Stimulated activated naive B cell treated with anti-CD40 and anti-IgM and Interleukin-4, amounts not matched to agents 10 μg/mL and 1 μg/mL and 100 μg/mL, for 72 hours (primary cell): ENCODE measurements at regions not wholly inside any gene's neighbourhood (a gene's known extent, or its start where the extent isn't known, plus 50 kb on each side); places are given as distances from the start of the nearest gene placed in this dataset.
"Not testable (repeated sequence)": the region's sequence is repeated elsewhere in the genome, so short reads cannot be mapped to it uniquely, and the experiment has no call there.

Experiments
- ATAC-seq, 2 donors: fragments of 150-1000 bp; cut with Tn5 transposase; replicated peaks; 2 replicates each; pipeline ENCODE4 v1.10.0; 2021; ENCODE audit warnings: moderate library complexity in 1 of 2
- DNase-seq: peaks from one replicate; pipeline ENCODE4 v3.0.0; 2021
- H3K27ac Mint-ChIP-seq: one replicate; pipeline ENCODE4 v1.8.0; 2022; ENCODE audit warnings: mild to moderate bottlenecking, mixed read lengths
- H3K27me3 Mint-ChIP-seq, 2 donors: one replicate each; pipeline ENCODE4 v1.8.0; 2022; ENCODE audit warnings: mixed read lengths in 2 of 2
- H3K36me3 Mint-ChIP-seq, 2 donors: one replicate each; pipeline ENCODE4 v1.8.0; 2022; ENCODE audit warnings: mixed read lengths in 2 of 2, mild to moderate bottlenecking in 1 of 2
- H3K4me1 Mint-ChIP-seq, 2 donors: one replicate each; pipeline ENCODE4 v1.8.0; 2022; ENCODE audit warnings: mixed read lengths in 2 of 2, mild to moderate bottlenecking in 1 of 2
- H3K4me3 Mint-ChIP-seq, 2 donors: one replicate each; pipeline ENCODE4 v1.8.0; 2022; ENCODE audit warnings: mild to moderate bottlenecking in 2 of 2, mixed read lengths in 2 of 2, moderate library complexity in 1 of 2
- H3K9me3 Mint-ChIP-seq, 2 donors: one replicate each; pipeline ENCODE4 v1.8.0; 2022; ENCODE audit warnings: mixed read lengths in 2 of 2, mild to moderate bottlenecking in 1 of 2

GRCh38 chr3:95810462-95810861, 1003.9 kb upstream of the EPHA6 start:
- Mint-ChIP-seq H3K4me3 (no peak overlapping the region), H3K36me3 (no peaks in the 10 kb centered on the region), H3K4me1 (no peaks in the 10 kb centered on the region), H3K9me3 (peaks cover 3 to 4% of the 10 kb centered on the region in 2 donors), H3K27me3 (no peaks in the 10 kb centered on the region), H3K27ac (no peak overlapping the region)
- ATAC-seq (no peak), DNase-seq (no peak)

GRCh38 chr3:95813244-95813643, 1001.1 kb upstream of the EPHA6 start:
- no peak for ATAC-seq
- H3K4me1 Mint-ChIP-seq = no peaks in the 10 kb centered on the region
- H3K27ac Mint-ChIP-seq = no peak overlapping the region
- H3K36me3 Mint-ChIP-seq = no peaks in the 10 kb centered on the region
- no peak overlapping the region for H3K4me3 Mint-ChIP-seq
- no peaks in the 10 kb centered on the region for H3K27me3 Mint-ChIP-seq
- H3K9me3 Mint-ChIP-seq = peaks cover 0 to 3% of the 10 kb centered on the region in 2 donors
- no peak for DNase-seq

- Mint-ChIP-seq H3K27ac (no peak overlapping the region), H3K27me3 (no peaks in the 10 kb centered on the region), H3K36me3 (no peaks in the 10 kb centered on the region), H3K9me3 (no peaks in the 10 kb centered on the region), H3K4me3 (no peak overlapping the region), H3K4me1 (no peaks in the 10 kb centered on the region)
- ATAC-seq (no peak), DNase-seq (no peak)
Observed at GRCh38 chr3:95815828-95816227, 998.6 kb upstream of the EPHA6 start.

- Mint-ChIP-seq H3K27ac (no peak overlapping the region), H3K9me3 (peaks cover 0 to 1% of the 10 kb centered on the region in 2 donors), H3K4me3 (no peak overlapping the region), H3K27me3 (no peaks in the 10 kb centered on the region), H3K36me3 (no peaks in the 10 kb centered on the region), H3K4me1 (no peaks in the 10 kb centered on the region)
- DNase-seq (no peak), ATAC-seq (no peak)
Observed at GRCh38 chr3:95826419-95826818, 988.0 kb upstream of the EPHA6 start.

- H3K9me3 Mint-ChIP-seq = peaks cover 8 to 9% of the 10 kb centered on the region in 2 donors
- DNase-seq (no peak), ATAC-seq (no peak)
- H3K27ac Mint-ChIP-seq = no peak overlapping the region
- H3K27me3 Mint-ChIP-seq = no peaks in the 10 kb centered on the region
- no peaks in the 10 kb centered on the region for H3K4me1 Mint-ChIP-seq
- H3K4me3 Mint-ChIP-seq = no peak overlapping the region
- H3K36me3 Mint-ChIP-seq = no peaks in the 10 kb centered on the region
Observed at GRCh38 chr3:95832146-95832545, 982.2 kb upstream of the EPHA6 start.

- H3K4me3 Mint-ChIP-seq, ATAC-seq, H3K4me1 Mint-ChIP-seq, DNase-seq, H3K27me3 Mint-ChIP-seq, H3K27ac Mint-ChIP-seq, H3K36me3 Mint-ChIP-seq: not testable (repeated sequence)
- peaks cover 11 to 12% of the 10 kb centered on the region in 2 donors for H3K9me3 Mint-ChIP-seq
Observed at GRCh38 chr3:95860628-95861027, 953.8 kb upstream of the EPHA6 start.

GRCh38 chr3:95883801-95884200, 930.6 kb upstream of the EPHA6 start:
- Mint-ChIP-seq H3K27me3 (no peaks in the 10 kb centered on the region), H3K9me3 (peaks cover 2 to 3% of the 10 kb centered on the region in 2 donors), H3K27ac (no peak overlapping the region), H3K36me3 (no peaks in the 10 kb centered on the region), H3K4me1 (no peaks in the 10 kb centered on the region), H3K4me3 (no peak overlapping the region)
- ATAC-seq (no peak), DNase-seq (no peak)

- H3K27me3 Mint-ChIP-seq = no peaks in the 10 kb centered on the region
- no peak overlapping the region for H3K27ac Mint-ChIP-seq
- H3K4me1 Mint-ChIP-seq = no peaks in the 10 kb centered on the region
- no peak for ATAC-seq
- no peaks in the 10 kb centered on the region for H3K36me3 Mint-ChIP-seq
- H3K4me3 Mint-ChIP-seq = no peak overlapping the region
- DNase-seq = no peak
- H3K9me3 Mint-ChIP-seq = peaks cover 2 to 3% of the 10 kb centered on the region in 2 donors
Observed at GRCh38 chr3:95886616-95887015, 927.8 kb upstream of the EPHA6 start.

- peaks cover under 1 to 2% of the 10 kb centered on the region in 2 donors for H3K9me3 Mint-ChIP-seq
- no peaks in the 10 kb centered on the region for H3K27me3 Mint-ChIP-seq
- H3K4me3 Mint-ChIP-seq = no peak overlapping the region
- H3K27ac Mint-ChIP-seq = no peak overlapping the region
- ATAC-seq (no peak), DNase-seq (no peak)
- no peaks in the 10 kb centered on the region for H3K4me1 Mint-ChIP-seq
- H3K36me3 Mint-ChIP-seq = no peaks in the 10 kb centered on the region
Observed at GRCh38 chr3:95887114-95887513, 927.3 kb upstream of the EPHA6 start.

GRCh38 chr3:95894820-95895219, 919.6 kb upstream of the EPHA6 start:
- no peak overlapping the region for H3K27ac Mint-ChIP-seq
- DNase-seq (no peak), ATAC-seq (no peak)
- H3K4me3 Mint-ChIP-seq = no peak overlapping the region
- H3K4me1 Mint-ChIP-seq = no peaks in the 10 kb centered on the region
- peaks cover 0 to 10% of the 10 kb centered on the region in 2 donors for H3K9me3 Mint-ChIP-seq
- H3K27me3 Mint-ChIP-seq = no peaks in the 10 kb centered on the region
- H3K36me3 Mint-ChIP-seq = no peaks in the 10 kb centered on the region

GRCh38 chr3:95899494-95899893, 914.9 kb upstream of the EPHA6 start:
- H3K4me1 Mint-ChIP-seq = no peaks in the 10 kb centered on the region
- H3K9me3 Mint-ChIP-seq = peaks cover 0 to 5% of the 10 kb centered on the region in 2 donors
- no peak overlapping the region for H3K27ac Mint-ChIP-seq
- ATAC-seq (no peak), DNase-seq (no peak)
- no peaks in the 10 kb centered on the region for H3K27me3 Mint-ChIP-seq
- no peaks in the 10 kb centered on the region for H3K36me3 Mint-ChIP-seq
- H3K4me3 Mint-ChIP-seq = no peak overlapping the region

GRCh38 chr3:95899911-95900310, 914.5 kb upstream of the EPHA6 start:
- H3K4me1 Mint-ChIP-seq = no peaks in the 10 kb centered on the region
- H3K9me3 Mint-ChIP-seq = peaks cover 0 to 4% of the 10 kb centered on the region in 2 donors

GRCh38 chr3:95901948-95902347, 912.4 kb upstream of the EPHA6 start:
- Mint-ChIP-seq H3K27me3 (no peaks in the 10 kb centered on the region), H3K36me3 (no peaks in the 10 kb centered on the region), H3K27ac (no peak overlapping the region), H3K4me3 (no peak overlapping the region), H3K9me3 (no peaks in the 10 kb centered on the region), H3K4me1 (no peaks in the 10 kb centered on the region)
- no peak for ATAC-seq
- no peak for DNase-seq

More at GRCh38 chr3:95899911-95900310, 914.5 kb upstream of the EPHA6 start:
- ATAC-seq = no peak
- DNase-seq = no peak
- Mint-ChIP-seq H3K27me3 (no peaks in the 10 kb centered on the region), H3K36me3 (no peaks in the 10 kb centered on the region), H3K4me3 (no peak overlapping the region), H3K27ac (no peak overlapping the region)

- H3K4me3 Mint-ChIP-seq = no peak overlapping the region
- H3K36me3 Mint-ChIP-seq = no peaks in the 10 kb centered on the region
- H3K9me3 Mint-ChIP-seq = peaks cover 0 to under 1% of the 10 kb centered on the region in 2 donors
- no peak for ATAC-seq
- no peak overlapping the region for H3K27ac Mint-ChIP-seq
- H3K4me1 Mint-ChIP-seq = no peaks in the 10 kb centered on the region
- DNase-seq = no peak
- no peaks in the 10 kb centered on the region for H3K27me3 Mint-ChIP-seq
Observed at GRCh38 chr3:95905182-95905581, 909.2 kb upstream of the EPHA6 start.

GRCh38 chr3:95911767-95912166, 902.6 kb upstream of the EPHA6 start:
- Mint-ChIP-seq H3K27ac (no peak overlapping the region), H3K4me1 (no peaks in the 10 kb centered on the region), H3K36me3 (no peaks in the 10 kb centered on the region), H3K9me3 (peaks cover 6 to 15% of the 10 kb centered on the region in 2 donors), H3K27me3 (no peaks in the 10 kb centered on the region), H3K4me3 (no peak overlapping the region)
- no peak for DNase-seq
- no peak for ATAC-seq
